Astrocyte of the cerebellum (primary cell): ENCODE measurements at regions not wholly inside any gene's neighbourhood (a gene's known extent, or its start where the extent isn't known, plus 50 kb on each side); places are given as distances from the start of the nearest gene placed in this dataset.

Experiments used
- DNase-seq: peaks from one replicate; pipeline ENCODE4 v3.0.0-alpha.2; 2011; ENCODE audit warnings: low read depth
- H3K4me3 ChIP-seq: 2 replicates; pipeline ENCODE4 v1.5.1; 2011; ENCODE audit warnings: mild to moderate bottlenecking, low read depth, low read length, moderate library complexity
- CTCF ChIP-seq: IDR thresholded peaks from 2 replicates; pipeline ENCODE4 v1.5.1; 2012; ENCODE audit warnings: low read length, low read depth, moderate library complexity, mild to moderate bottlenecking; ENCODE audit errors: missing control alignments
- in situ Hi-C: cut with HindIII; loops from 2 replicates; pipeline ENCODE4 v1.10.0; 2017; ENCODE audit warnings: low sequenced_read_pairs

- in situ Hi-C loops, result no loop called here
- DNase-seq, result no peak
- no peak overlapping the region for H3K4me3 ChIP-seq
- TF ChIP-seq CTCF, result no peak
Measured at GRCh38 chr10:128520211-128520815, 394.1 kb upstream of the MKI67 start.

GRCh38 chr10:128522551-128523308 lies 396.5 kb upstream of the MKI67 start:
- in situ Hi-C loops, result no loop called here
- DNase-seq, result no peak
- no peak overlapping the region for H3K4me3 ChIP-seq

GRCh38 chr10:128525444-128525843 lies 399.2 kb upstream of the MKI67 start:
- DNase-seq, result no peak
- in situ Hi-C loops, result no loop called here
- no peak for TF ChIP-seq CTCF
- no peak overlapping the region for H3K4me3 ChIP-seq

More at GRCh38 chr10:128522551-128523308, 396.5 kb upstream of the MKI67 start:
- no peak for TF ChIP-seq CTCF

GRCh38 chr10:128525936-128526335 lies 399.7 kb upstream of the MKI67 start:
- in situ Hi-C loops, result no loop called here
- DNase-seq, result no peak
- H3K4me3 ChIP-seq, result no peak overlapping the region
- no peak for TF ChIP-seq CTCF

- DNase-seq, result peak; percentile 9
- no peak for TF ChIP-seq CTCF
- no peak overlapping the region for H3K4me3 ChIP-seq
- in situ Hi-C loops, result no loop called here
Measured at GRCh38 chr10:128526791-128527375, 400.7 kb upstream of the MKI67 start.

GRCh38 chr10:128527711-128528110 lies 401.5 kb upstream of the MKI67 start:
- H3K4me3 ChIP-seq, result no peak overlapping the region
- no peak for TF ChIP-seq CTCF
- in situ Hi-C loops, result no loop called here
- no peak for DNase-seq
